ENCODE measurements at regions not wholly inside any gene's neighbourhood (a gene's known extent, or its start where the extent isn't known, plus 50 kb on each side); places are given as distances from the start of the nearest gene placed in this dataset.

DNA sequence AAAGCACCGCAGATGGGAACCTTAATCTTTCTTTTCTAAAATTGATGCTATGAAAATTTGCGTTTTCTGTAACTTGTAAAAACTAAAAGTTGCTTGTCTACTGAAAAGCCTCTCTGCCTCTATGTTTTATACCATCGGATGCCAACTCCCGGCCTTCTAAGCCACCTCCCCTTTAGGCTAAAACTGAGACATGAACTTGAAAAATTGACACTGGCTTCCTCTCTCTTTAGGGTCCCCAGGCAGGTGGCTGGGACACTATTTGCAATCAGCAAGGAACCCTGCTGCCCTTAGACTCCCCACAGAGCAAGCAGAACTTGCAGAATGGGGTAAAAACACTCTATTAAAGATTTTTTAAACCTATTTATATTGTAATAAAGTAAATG, 151.1 kb upstream of the CAMK1G start:
- no peak for DNase-seq
- Mint-ChIP-seq H3K9me3 (no peaks in the 10 kb centered on the region), H3K4me3 (no peak overlapping the region), H3K27ac (no peak overlapping the region), H3K4me1 (ENCODE audit: low read depth) (no peaks in the 10 kb centered on the region), H3K27me3 (peaks cover 5% of the 10 kb centered on the region), H3K36me3 (ENCODE audit: low read depth) (no peaks in the 10 kb centered on the region)
- ATAC-seq = no peak
- TF ChIP-seq, protein P1, sequence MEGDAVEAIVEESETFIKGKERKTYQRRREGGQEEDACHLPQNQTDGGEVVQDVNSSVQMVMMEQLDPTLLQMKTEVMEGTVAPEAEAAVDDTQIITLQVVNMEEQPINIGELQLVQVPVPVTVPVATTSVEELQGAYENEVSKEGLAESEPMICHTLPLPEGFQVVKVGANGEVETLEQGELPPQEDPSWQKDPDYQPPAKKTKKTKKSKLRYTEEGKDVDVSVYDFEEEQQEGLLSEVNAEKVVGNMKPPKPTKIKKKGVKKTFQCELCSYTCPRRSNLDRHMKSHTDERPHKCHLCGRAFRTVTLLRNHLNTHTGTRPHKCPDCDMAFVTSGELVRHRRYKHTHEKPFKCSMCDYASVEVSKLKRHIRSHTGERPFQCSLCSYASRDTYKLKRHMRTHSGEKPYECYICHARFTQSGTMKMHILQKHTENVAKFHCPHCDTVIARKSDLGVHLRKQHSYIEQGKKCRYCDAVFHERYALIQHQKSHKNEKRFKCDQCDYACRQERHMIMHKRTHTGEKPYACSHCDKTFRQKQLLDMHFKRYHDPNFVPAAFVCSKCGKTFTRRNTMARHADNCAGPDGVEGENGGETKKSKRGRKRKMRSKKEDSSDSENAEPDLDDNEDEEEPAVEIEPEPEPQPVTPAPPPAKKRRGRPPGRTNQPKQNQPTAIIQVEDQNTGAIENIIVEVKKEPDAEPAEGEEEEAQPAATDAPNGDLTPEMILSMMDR (IDR thresholded peaks at IDR 0.05) = no peak
- CTCF ChIA-PET = no interaction called here
- POLR2A ChIA-PET = no interaction called here
- intact Hi-C loops (cut with micrococcal nuclease) = no loop called here

DNA sequence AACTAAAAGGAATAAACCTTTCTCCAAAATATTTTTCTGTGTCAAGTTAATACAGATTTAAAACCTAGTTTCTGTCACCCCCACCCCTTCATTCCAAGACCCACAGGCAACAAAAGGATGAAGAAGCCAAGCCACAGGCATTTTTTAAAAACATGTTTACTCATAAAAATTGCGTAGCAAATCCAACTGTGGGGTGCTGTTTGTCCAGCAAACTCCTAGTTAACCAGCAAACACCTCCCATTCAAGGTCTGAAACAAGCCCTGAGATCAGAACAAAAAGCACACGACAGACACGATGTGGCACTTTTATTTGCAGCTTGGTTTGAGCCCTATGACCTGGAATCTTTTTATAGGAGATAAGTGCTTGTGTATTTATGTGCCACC, 149.9 kb upstream of the CAMK1G start:
- H3K9me3 Mint-ChIP-seq = no peaks in the 10 kb centered on the region
- ChIA-PET POLR2A (no interaction called here), CTCF (no interaction called here)
- H3K27ac Mint-ChIP-seq = no peak overlapping the region
- TF ChIP-seq, protein P1 (IDR thresholded peaks at IDR 0.05) = no peak
- no peaks in the 10 kb centered on the region for H3K36me3 Mint-ChIP-seq (ENCODE audit: low read depth)
- no peak for DNase-seq
- H3K27me3 Mint-ChIP-seq = peaks cover 4% of the 10 kb centered on the region
- no peaks in the 10 kb centered on the region for H3K4me1 Mint-ChIP-seq (ENCODE audit: low read depth)
- no peak overlapping the region for H3K4me3 Mint-ChIP-seq
- no peak for ATAC-seq
- intact Hi-C loops (cut with micrococcal nuclease) = no loop called here

DNA sequence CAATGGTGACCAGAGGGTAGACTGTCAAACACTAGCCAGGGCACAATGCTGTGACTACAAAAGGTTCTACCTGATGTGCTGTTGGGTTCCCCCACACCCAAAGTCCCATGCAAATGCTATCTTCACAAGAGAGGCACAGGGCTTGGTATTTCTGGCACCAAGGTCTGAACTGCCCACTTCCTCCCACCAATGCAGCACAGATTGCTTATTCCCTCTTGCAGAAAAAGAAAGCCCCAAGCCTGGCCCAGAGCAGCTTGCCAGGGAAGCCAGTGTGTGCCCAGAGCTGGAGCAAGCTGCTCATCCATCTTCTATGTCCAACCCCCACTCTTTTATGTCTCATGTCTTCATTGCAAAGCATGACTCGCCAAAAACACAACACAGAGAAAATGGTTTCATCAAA, 149.4 kb upstream of the CAMK1G start:
- ChIA-PET POLR2A (no interaction called here), CTCF (interaction anchor here (1.2 kb wide), 1 partner anchor 131 kb away, joined by 3 read pairs; no protein-coding TSS in a partner anchor)
- DNase-seq (no peak), ATAC-seq (no peak)
- Mint-ChIP-seq H3K4me3 (no peak overlapping the region), H3K4me1 (ENCODE audit: low read depth) (no peaks in the 10 kb centered on the region), H3K36me3 (ENCODE audit: low read depth) (no peaks in the 10 kb centered on the region), H3K27me3 (peaks cover 7% of the 10 kb centered on the region), H3K9me3 (no peaks in the 10 kb centered on the region), H3K27ac (no peak overlapping the region)
- intact Hi-C loops (cut with micrococcal nuclease) = no loop called here
- TF ChIP-seq, protein P1 (IDR thresholded peaks at IDR 0.05) = no peak

DNA sequence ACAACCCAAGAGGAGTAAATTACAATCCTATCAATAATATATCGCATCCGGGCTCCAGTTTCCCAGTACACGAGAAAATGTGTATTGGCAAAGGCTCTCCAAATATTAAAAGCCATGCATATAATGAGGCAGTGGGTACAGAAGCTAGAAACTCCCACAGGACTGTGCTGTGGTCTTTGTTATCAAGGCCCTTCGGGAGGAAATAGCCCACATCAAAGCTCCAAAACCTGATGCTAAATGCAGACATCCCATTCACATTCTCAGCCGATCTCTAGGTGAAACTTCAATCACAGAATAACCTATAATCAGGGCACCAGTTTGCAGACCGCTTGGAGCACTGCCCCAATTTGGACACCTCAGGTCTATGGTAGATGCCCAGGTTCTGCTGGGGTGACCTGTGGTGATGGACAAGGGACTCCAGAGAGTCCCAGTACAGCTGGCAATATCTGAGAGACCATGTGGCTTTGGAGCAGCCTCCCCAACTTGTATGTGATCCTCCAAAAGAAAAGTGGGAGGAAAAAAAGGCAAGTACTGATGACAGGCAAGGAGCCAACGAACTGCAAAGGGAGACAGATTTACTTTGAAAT, 148.8 kb upstream of the CAMK1G start:
- no peaks in the 10 kb centered on the region for H3K4me1 Mint-ChIP-seq (ENCODE audit: low read depth)
- DNase-seq (no peak), ATAC-seq (no peak)
- no peak overlapping the region for H3K27ac Mint-ChIP-seq
- no peaks in the 10 kb centered on the region for H3K36me3 Mint-ChIP-seq (ENCODE audit: low read depth)
- intact Hi-C loops (cut with micrococcal nuclease) = no loop called here
- no peaks in the 10 kb centered on the region for H3K9me3 Mint-ChIP-seq
- ChIA-PET POLR2A (no interaction called here), CTCF (interaction anchor here (1.2 to 1.3 kb wide), 2 partner anchors 12 to 130 kb away, joined by 3 read pairs; no protein-coding TSS in a partner anchor)
- H3K27me3 Mint-ChIP-seq = peaks cover 7% of the 10 kb centered on the region
- TF ChIP-seq, protein P1 (IDR thresholded peaks at IDR 0.05) = no peak
- no peak overlapping the region for H3K4me3 Mint-ChIP-seq

DNA sequence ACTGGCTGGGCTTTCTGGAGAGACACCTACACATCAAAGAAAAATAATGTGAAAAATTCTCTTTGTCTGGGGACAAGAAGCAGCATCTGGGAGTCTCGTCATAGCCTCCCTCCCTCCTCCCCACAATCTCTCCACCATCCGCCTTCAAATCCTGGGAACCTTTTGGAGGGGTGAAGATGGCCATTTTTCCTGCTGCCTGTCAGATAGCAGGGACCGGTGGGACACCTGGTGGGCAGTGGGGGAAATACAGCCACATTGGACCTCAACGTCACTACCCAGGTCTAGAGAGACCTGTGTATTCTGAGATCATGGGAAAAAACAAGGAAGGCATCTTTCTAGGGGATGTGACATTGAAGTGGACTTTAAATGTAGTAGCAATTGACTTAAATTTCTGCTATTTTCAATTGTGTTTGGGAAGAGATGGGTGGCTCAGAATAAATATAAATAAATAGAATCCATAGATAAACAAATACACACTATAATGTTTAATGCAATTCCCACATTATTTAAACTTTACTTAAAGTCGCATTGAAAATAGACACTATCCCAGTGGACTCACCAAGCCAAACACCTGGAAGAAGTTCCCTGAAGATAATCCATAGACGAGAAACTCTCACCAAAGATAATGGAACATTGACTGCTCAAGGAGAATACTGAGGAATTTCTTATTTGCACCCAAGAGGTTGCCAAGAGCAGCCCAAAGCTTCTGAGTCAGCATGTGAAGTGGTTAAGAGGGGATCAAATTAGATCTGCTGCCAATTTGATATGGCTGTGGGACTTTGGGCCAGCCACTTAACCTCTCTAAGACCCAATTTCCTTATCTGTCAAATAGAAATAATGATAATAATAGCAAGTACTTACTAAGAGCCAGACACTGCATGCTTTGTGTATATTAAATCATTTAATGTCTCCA, 147.6 kb upstream of the CAMK1G start:
- TF ChIP-seq, protein P1 (IDR thresholded peaks at IDR 0.05) = peak; percentile 68
- ATAC-seq (peak; percentile 80), DNase-seq (peak; percentile 70)
- H3K36me3 Mint-ChIP-seq (ENCODE audit: low read depth) = no peaks in the 10 kb centered on the region
- ChIA-PET POLR2A (no interaction called here), CTCF (interaction anchor here (1.2 to 1.3 kb wide), 2 partner anchors 14 to 131 kb away, joined by 3 to 4 read pairs; no protein-coding TSS in a partner anchor)
- no peak overlapping the region for H3K27ac Mint-ChIP-seq
- no peaks in the 10 kb centered on the region for H3K9me3 Mint-ChIP-seq
- H3K27me3 Mint-ChIP-seq = peaks cover 11% of the 10 kb centered on the region
- no peak overlapping the region for H3K4me3 Mint-ChIP-seq
- H3K4me1 Mint-ChIP-seq (ENCODE audit: low read depth) = no peaks in the 10 kb centered on the region
- intact Hi-C loops (cut with micrococcal nuclease) = no loop called here
